HuH-7.5 (cell line): ENCODE measurements at regions not wholly inside any gene's neighbourhood (a gene's known extent, or its start where the extent isn't known, plus 50 kb on each side); places are given as distances from the start of the nearest gene placed in this dataset.
A peak's percentile ranks its signal among the peaks of the same experiment; 100 is the strongest.
"Not testable (repeated sequence)": the region's sequence is repeated elsewhere in the genome, so short reads cannot be mapped to it uniquely, and the experiment has no call there.

Experiments used
- DNase-seq: peaks from one replicate; pipeline ENCODE4 v3.0.0; 2011; ENCODE audit warnings: low spot score

GRCh38 chr3:80978216-80978969 is 783.1 kb downstream of the GBE1 start:
- DNase-seq: no peak

GRCh38 chr3:80970292-80970691 is 791.2 kb downstream of the GBE1 start:
- DNase-seq: no peak

GRCh38 chr3:80929576-80929975 is 831.9 kb downstream of the GBE1 start:
- no peak for DNase-seq

DNA sequence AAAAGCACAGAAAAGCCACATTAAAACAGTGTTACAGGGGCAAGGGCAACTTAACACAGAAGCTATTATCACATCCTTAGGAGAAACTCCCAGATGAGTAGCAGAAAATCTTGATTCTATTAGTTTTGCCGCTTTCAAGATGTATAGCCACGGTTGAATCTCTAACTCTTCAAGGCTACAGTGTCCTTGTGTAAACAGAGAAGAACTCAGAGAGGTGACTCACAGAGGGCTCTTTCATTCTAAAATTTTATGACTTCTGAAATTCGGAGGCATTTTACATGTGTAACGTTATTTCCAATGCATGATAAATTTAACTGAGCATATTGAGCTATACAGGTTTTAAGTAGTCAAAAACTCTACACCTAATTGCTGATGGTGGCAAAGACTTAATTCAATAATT is 846.6 kb downstream of the GBE1 start:
- DNase-seq: no peak

- no peak for DNase-seq
Observed at GRCh38 chr3:80898211-80898610, 863.2 kb downstream of the GBE1 start.

- not testable (repeated sequence) for DNase-seq
Observed at GRCh38 chr3:80897005-80897404, 864.4 kb downstream of the GBE1 start.

DNA sequence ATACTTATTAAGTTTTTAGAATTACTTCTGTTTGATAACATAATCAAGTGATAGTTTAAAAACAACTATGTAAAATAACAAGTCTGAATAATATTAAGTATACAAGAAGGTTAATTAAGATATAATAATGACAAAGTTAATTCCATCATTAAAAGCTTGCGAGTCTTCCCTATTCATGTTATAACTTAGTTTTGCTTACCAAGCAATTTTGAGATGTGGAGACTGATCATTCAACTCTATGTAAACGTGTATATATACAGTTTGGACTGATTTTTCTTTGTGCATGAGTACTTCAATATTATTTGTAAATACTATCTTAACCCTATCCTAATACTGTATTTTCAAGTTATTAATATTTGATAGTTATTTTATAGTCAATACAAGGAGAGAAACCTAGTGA is 870.9 kb downstream of the GBE1 start:
- DNase-seq: no peak

DNA sequence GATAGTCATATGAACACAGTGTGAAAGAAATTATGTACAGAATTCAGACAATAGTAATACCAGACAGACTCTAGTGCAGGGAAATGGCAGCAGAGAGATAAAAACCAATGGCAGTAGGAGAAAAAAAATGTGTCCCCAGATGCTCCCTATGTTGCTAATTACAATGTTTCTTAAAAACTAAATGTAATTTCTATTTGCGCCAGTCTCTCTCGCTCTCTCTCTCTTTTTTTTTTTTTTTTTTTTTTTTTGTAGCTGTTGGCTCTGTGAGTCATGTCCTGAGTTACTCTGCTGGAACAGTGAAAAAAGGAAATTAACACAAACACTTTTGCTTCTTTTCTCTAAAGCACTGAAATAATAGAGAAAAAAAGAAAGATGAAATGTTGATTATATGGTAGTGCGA is 871.9 kb downstream of the GBE1 start:
- no peak for DNase-seq

DNA sequence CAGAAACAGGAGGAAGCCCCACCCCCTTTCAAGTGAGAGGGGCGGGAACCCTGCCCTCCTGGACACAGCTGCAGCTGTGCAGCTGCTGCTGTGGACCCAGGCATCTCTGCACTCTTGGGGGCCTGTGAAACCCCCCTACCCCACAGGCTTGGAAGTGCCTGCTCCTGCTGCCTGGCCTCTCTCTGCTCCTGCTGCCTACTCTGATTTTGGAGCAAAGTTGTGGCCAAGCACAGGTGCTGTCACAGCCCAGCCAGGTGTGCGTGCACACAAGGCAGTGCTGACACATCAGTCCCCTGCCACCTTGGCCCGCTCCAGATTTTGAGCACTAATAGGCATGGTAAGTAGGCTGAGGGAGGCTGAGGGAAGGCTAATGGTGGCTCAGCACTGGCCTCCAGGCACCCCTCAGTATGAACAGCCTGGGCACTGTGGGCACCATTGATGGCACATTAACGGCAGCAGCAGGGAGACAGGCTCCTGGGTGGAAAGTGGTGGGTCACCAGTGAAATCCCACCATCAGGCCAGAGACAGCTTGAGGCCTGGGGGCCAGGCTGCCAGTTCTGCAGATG is 890.9 kb downstream of the GBE1 start:
- no peak for DNase-seq

DNA sequence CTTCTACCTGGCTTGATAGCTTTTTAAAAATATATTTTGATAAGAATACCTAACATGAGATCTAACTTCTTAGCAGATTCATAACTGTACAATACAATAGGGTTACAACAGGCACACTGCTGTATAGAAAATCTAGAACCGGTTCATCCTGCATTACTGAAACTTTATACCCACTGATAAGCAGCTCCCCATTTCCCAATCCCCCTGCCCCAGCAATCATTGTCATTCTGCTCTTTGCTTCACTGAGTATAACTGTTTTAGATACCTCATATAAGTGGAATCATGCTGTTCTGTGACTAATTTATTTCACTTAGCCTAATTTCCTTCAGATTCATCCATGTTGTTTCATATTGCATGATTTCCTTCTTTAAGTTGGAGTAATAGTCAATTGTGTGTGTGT is 906.0 kb downstream of the GBE1 start:
- DNase-seq: no peak

DNA sequence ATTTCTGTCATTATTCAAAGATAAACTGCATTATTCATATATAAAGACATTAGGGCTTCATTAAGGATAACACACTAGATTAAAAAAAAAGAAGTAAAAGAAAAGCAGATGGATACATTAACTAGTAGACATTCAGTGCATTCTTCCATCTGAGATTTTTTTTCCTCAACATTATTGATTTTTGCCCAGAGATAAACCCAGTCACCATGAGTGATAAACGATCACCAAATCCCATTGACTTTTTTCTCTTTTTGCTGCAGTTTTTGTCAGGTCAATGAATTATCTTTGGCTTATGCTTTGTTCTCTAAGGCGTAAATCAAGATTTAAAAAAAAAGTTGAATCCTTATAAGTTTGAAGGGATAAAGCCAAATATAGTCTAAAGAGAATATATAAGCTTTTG is 925.0 kb downstream of the GBE1 start:
- DNase-seq: no peak

DNA sequence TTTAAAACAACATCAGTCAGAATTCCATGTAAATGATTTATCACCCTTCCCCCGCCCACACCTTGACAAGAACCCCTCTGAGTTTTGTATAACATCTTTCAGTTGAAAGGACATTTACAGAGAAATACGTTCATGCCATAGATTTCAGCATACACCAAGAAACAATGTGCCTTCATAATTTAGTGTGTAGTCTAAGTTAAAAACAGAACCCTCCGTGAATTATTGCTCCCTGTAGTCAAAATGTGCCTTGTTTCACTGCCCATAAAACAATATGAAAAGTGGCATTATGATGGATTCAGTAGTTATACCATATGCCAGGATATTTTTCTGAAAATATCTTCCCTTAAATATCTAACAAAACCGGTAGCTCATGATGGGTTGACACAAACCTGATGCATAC is 953.9 kb downstream of the GBE1 start:
- DNase-seq: no peak

- no peak for DNase-seq
Observed at GRCh38 chr3:80806673-80807072, 954.8 kb downstream of the GBE1 start.

DNA sequence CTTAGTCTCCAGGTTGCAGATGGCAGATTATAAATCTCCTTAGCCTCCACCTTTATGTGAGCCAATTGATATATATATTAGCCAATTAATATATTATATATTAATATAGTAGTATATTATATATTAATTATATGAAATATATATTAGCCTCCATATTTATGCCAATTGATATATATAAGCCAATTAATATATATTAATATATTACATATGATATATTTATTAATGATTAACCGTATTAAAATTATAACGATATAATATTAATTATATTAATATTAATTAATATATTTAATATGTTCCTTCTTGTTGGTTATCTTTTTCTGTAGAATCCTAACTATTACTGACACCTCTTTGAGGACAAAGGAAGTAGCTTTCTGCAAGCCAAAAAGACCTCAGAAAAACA is 972.5 kb downstream of the GBE1 start:
- no peak for DNase-seq

DNA sequence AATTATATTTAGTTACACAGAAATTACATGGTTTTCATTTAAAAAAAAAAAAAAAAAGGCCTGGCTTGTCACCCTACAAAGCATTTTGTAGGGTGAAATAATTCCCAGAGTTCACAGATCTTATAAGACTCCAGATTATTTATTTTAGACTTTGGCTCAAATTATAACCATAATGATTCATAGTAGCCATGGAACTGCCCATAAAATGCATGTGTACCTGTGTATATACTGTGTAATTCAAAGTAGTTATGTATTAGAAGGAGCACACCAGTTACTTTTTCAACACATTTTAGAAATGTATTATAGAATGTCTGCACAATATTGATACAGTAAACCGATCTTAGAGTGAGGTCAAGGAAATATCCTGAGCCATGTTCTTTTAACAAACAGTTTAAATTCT is 975.6 kb downstream of the GBE1 start:
- DNase-seq: no peak

- no peak for DNase-seq
Observed at GRCh38 chr3:80785475-80785874, 976.0 kb downstream of the GBE1 start.

DNA sequence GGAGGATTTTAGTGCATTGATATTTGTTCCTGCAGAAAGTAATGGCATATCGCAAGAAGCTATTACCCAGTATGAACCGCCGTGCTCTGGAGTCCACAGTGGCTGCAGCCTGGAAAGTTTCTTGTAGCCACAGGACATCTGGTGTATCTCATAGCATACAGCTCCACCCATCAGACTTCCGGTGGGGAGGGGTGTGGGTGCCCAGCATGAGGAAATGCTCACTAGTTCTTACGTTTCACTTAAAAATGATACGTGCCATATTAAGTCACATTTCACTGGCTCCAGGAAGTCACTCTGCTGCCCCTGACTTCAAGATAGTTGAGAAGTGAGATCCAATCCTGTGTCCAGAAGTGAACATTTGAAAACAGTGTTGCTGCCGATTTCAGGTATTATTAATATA is 990.4 kb downstream of the GBE1 start:
- peak; percentile 1 for DNase-seq

- DNase-seq: no peak
Observed at GRCh38 chr3:80770106-80771074, 991.1 kb downstream of the GBE1 start.

DNA sequence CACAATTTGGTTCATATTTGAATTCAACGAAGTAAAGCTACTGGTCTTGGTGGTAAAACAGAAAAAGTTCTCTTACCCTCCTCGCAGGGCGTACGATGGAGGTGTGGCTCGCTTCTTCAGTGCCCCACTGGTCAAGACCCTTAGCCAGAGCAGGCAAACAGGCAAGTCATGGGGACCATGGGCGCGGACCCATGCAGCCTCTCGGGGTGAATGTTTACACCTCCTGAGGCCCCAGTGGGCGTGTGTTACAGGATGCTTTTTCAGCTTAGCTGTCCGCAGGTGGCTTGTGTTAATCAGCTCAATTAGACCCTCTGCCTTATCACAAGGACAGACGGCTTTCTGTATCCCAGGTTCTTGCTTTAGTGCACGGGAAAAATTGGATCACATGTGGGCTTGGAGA is 991.8 kb downstream of the GBE1 start:
- DNase-seq: no peak

- no peak for DNase-seq
Observed at GRCh38 chr3:80767604-80768003, 993.8 kb downstream of the GBE1 start.

GRCh38 chr3:80754969-80755368 is 987.2 kb upstream of the ROBO1 start:
- no peak for DNase-seq

GRCh38 chr3:80753021-80753420 is 985.2 kb upstream of the ROBO1 start:
- no peak for DNase-seq

DNA sequence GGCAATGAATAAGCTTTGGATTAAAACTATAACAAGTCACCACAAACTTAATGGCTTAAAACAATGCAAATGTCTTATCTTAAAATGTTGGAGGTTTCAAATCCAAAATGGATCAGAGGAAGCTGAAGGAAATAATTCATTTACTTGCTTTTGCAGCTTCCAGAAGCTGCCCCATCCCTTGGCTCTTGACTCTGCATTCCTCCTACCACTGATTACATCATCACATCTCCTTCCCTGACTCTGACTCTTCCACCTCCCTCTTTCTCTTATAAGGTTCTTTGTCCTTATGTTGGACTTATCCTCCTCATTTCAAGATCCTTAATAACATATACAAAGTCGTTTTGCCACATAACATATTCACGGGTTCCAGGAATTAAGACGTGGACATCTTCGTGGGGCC is 982.8 kb upstream of the ROBO1 start:
- no peak for DNase-seq
